HG02623 (cell line): ENCODE measurements at regions not wholly inside any gene's neighbourhood (a gene's known extent, or its start where the extent isn't known, plus 50 kb on each side); places are given as distances from the start of the nearest gene placed in this dataset.

Source experiments
- ATAC-seq: cut with Tn5 transposase; IDR thresholded peaks from one replicate; pipeline ENCODE4 v1.9.1; 2021; ENCODE audit warnings: moderate library complexity; ENCODE audit not compliant: unreplicated experiment

DNA sequence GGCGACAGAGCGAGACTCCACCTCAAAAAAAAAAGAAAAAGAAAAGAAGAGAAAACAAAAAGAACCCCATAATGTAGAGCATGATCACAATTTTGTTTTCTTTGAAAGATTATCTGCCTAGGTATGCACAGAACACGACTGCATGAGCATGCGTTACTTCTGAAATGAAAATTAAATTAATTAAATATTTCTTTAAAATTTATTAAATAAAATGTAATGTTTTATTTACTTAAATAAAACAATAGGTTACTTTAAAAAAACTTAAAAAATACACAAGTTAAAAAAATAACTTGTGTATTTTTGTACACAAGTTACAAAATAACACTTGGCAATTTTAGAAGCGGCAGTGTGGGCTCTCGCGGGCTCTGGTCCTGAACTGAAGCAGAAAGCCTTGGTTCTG lies 107.8 kb downstream of the TFAP2A start:
- no peak for ATAC-seq

DNA sequence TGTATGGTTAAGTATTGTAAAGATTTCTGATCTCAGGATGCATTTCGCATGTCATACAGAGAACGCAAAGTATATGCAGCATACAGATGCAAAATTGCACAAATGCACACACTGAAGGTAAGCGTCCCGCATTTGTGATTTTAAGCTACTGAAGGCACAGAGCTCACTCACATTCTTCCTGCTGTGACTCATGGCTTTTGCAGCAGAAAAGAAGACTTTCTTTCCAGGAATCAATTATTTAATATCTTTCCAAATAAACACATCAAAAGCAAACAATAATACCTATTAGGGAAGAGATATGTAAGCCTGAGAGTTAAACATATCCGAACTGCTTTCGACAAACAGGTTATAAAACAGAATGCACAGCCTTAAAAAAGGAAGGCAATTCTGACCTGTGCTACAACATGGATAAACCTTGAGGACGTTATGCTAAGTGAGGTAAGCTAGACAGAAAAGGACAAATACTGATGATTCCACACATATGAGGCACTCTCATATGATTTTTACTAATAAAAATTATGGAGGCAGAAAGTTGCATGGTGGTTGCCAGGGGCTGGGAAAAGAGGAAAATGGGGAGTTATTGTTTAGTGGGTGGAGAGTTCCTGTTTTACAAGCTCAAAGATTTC lies 109.0 kb downstream of the TFAP2A start:
- no peak for ATAC-seq

DNA sequence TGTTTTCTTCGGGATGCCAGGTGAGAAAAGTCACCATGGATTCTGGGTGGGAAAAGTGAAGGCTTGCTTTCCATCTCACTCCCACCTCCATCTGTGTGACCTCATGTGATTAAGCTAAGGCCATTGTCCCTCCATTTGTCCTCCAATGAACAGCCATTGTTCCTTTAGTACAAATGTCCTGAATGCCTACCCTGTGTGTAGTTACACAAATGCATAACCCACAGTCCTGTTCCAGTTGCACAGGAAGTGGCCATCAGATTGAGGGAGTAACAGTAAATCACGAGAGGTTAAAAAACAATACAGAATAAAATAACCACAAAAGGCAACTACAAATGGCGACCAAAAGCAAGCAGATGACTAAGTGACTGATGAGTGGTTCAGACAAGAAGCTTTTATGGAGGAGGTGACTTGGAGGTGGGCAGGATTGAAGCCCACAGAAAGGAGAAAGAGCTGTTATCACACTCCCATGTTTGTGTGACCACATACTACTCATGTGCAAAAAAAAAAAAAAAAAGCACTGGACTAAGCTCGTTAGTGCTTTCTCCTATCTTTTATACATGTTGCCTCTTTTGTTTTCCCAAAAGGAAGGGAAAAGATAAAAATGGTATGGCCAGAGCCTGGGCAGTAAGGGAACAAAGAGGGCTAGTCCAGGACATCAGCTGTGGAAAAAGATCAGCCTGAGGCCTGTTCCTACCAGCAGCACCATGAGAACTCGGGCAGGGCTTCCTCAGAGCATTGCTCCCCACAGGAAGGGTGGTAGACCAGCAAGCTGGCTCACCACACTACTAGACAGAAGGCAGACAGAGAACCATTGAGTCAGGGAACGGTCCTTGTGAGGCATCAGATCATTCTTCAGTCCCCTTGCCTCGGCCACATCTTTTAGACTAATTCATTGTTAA lies 111.0 kb downstream of the TFAP2A start:
- ATAC-seq: no peak

DNA sequence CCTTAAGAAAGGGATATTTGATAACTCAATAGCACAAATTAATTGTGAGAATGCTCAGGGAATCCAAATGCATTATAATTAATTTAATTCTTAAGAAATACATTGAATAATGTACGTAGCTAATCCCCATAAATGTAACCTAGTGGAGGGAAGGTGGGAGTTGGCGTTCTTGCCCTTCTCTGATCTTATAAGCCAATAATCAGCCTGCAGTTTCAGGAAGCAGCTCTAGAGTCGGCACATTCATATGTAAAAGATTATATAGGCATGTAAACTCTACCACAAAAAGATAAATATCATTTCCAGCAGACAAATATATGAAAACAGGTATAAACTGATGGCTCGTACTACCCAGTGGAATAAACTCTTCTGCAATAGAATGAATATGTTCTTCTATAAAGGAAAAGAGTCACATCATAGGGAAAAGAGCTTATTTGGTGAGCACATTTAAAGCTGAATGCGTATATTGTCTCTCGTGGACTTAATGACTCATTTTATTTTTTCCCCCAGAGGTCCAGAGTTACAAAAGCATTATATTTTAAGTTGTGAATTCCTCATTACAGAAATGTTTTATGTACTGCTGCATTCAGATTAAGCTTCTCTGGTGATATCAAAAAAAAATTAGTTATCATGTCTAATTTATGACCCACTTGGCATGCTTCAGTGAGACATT lies 112.2 kb downstream of the TFAP2A start:
- ATAC-seq: no peak

DNA sequence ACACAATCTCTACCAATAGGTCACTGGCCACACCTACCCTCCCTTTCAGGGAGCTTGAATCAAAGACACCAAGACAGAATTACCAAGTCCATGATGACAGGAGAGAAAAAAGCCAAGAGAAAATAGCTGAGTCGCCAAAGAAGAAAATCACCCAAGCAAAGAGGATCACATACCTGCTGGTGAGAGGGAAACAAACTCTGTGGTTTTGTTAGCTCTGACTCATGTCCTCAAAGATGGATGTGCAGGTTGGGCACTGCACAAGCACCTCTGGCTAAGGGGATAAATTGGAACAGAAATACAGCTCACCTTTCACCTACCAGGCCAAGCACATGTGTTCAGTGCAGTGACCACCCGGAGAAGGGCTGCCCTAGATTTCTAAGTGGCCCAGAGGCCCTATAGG lies 114.8 kb downstream of the TFAP2A start:
- no peak for ATAC-seq

DNA sequence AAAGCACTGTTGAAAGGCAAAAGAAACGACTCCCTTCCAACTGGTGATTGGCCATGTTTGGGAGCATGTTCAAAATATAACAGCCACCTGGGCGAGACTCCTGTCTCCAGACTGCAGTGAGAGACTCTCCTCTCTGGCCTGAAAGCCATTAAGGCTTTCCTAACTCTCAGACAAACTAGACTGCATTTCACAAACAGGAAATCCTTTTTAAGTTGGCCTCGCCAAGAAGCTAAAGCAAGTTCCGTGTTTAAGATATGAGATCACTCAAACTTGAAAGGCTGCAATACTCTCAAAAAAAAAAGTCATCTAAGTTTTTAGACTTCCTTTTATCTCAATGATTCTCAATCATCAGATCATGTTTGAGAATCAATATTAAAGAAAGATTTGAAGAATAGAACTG lies 117.0 kb downstream of the TFAP2A start:
- no peak for ATAC-seq

DNA sequence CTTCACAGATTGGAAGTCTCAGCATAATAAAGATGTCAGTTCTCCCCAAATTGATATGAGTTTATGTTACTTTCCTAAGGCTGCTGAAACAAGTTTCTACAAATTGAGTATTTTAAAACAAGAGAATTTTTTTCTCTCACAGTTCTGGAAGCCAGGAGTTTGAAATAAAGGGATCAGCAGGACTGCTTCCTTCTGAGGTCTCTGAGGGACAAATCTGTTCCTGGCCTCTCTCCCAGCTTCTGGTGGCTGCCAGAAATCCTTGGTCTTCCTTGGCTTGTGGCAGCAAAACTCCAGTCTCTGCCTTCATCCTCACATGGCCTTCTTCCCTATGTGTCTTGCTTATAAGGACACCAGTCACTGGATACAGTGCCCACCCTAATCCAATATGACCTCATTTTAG lies 136.1 kb downstream of the TFAP2A start:
- no peak for ATAC-seq

DNA sequence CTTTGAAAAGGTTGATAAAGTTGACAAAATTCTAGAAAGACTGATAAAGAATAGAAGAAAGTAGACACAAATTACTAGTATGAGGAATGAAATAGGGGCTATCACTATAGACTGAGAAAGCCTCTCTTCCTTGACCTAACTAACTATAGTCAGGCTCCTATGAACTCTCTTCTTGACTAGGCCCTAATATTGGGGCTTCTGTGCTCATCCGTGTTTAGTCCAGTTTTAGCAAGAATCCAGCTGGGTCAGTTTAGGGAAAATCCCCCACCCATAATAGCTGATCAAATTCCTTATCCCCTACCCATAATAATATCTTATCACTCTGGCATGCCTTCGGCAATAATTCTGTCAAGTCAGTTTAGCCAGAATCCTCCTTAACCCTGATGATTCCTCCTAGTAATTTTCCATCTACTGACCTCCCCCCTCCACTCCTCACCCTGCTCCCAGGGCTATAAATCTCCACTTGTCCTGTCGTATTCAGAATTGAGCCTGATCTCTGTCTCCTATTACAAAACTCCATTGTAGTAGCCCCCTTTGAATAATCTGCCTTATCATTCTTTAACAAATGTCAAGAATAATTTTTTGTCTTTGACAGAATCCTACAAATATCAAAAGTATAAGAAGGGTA lies 138.1 kb downstream of the TFAP2A start:
- no peak for ATAC-seq

DNA sequence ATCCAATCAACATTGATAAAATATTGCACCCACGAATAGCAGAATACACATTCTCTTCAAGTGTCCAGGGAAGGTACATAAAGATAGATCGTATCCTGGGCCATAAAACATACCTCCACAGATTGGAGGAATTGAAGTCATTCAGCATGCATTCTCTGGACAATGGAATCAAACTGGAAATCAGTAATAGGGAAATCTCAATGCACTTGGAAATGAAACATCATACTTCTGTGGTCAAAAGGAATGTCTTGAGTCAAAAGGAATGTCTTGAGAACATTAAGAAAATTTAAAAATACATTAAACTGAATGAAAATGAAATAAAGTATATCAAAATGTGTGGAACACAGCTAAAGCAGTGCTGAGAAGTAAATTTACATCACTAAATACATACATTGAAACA lies 138.8 kb downstream of the TFAP2A start:
- ATAC-seq: no peak

DNA sequence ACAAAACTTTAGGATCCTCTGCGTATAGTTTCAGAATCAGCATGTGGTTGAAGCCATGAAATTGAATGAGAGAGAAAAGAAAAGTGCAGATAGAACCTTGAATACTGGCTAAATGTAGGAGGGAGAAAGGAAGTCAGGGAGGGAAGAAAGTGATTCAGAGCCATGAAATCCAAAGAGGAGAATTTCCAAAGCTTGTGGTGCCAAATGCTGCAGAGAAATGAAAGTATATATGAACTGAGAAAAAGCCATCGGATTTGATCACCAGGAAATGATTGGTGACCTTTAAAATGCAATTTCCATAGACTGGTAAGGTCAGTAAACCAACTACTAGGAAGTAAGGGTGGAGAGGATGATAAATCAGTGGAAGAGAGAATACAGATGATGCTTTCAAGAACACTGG lies 142.3 kb downstream of the TFAP2A start:
- no peak for ATAC-seq

DNA sequence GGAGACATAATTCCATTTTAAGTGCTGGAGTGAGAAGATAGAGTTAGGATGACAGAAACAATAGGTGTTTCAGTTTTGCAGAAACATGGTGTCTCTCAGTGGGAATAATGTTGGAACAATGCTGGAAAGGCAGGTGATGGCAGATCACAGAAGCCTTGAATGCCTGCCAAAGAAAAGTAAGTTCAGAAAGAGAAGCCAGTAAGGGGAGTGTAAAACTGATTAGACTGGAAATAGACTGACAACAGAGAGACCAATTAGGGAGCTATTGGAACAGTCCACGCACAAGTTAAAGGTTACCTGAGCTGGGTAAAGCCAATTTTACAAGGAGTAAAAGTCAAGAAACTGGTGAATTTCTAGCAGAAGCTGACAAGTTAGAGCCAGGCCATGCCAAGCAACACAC lies 142.9 kb downstream of the TFAP2A start:
- ATAC-seq: no peak

DNA sequence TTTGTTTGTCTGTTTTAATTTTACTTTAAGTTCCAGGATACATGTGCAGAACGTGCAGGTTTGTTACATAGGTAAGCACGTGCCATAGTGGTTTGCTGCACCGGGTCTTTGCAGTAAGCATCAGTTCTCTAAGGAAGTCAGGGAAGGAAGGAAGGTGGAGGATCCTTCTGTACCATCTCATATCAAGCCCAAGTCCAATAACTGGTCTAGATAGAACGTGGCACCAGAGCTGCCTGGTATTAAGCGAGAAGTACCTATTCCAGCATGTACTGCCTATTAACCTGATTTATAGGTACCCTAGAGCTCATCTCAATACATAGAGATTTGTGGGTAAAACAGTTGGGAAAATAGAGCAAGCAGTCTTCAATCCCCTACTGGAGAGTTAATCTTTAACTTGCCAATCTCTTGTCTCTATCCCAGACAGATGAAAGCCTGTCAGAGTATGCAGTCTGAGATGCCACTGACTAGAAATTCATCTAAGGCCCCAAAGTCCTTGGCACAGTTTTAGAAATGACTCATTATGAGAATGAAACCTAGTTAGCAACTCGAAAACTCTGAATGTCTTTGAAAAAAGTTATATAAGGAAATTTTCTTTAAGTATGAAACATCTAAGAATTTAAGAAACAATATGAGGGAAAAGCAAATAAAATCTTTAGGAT lies 144.9 kb downstream of the TFAP2A start:
- ATAC-seq: no peak

DNA sequence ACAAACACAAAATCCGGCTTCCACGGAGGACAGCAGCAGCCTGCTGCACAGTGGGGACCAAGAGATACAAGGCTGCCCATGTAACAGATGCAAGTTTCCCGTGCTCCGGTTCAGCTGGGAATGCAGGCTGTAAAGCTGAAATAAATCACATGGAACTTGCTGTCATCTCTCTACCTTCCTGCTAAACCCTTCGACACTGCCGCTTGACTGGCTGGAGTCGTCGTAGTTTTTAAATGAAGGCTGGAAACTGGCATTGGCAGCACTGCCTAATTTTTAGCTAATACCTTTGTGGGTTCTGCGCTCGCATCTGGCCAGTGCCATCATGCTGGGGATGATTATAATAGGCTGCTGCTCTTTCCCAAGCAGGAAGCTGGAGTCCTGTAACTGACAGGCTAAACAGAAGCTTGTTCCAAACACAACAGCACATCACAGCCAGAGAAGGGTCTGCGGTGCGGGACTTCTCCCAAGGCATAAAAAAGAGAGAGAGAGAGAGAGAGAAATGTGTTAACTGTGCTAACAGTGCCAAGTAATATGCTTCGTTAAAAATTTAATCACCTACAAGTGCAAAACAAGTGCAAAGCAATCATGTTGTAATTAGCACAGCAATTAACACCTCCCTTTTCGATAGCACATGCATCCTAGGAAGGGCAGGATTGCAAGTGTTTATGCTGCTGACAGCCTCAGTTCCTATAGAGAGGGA lies 146.1 kb downstream of the TFAP2A start:
- no peak for ATAC-seq

DNA sequence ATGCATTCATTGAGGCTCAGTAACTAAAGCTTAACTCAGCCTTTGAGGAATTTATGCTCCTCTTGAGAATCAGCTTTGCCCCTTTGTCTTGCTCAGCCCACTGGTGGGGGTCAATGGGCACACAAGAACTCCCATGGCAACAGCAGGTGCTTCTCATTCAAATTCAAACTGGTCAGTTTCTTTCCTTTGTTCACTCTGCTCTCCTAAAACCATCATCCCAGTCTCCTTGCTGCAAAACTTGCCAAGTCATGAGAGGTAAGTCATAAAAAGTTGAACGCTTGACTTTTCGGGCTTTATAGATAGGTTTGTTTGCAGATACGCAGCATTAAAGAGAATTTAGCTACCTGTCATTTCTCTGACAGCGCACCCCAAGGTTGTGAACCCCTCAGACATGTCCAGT lies 146.8 kb downstream of the TFAP2A start:
- no peak for ATAC-seq

DNA sequence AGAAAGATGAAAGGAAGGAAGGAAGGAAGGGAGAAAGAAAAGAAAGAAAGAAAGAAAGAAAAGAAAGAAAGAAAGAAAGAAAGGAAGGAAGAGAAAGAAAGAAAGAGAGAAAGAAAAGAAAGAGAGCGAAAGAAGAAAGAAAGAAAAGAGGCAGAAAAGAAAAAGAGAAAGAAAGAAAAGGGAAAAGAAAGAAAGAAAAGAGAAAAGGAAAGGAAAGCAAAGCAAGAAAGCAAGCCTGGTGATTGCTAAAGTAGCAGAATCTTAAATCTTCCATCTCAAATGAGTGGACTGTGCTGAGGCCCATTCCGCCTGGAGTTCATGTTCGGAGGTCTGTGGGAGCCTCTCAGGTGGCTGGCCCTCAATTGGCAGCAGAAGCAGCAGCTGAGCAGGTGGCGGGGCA lies 148.4 kb downstream of the TFAP2A start:
- ATAC-seq: no peak

DNA sequence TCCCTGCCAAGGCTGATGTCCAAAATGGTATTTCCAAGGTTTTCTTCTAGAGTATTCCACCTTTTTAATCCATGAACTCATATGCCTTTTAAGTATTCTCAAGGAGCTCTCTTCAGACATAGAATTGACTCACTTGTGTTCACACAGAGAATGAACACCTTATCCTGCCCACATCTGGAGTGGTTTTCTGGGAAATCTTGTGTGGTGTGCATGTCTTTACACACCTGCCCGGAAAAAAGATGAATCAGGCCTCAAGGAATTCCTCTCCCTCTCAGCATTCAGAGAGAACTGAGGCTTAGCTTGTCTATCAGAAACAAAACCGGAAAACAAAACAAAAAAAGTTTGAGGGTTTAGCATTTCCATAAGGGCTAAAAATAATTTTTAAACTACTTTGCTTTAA lies 148.8 kb downstream of the TFAP2A start:
- ATAC-seq: no peak

DNA sequence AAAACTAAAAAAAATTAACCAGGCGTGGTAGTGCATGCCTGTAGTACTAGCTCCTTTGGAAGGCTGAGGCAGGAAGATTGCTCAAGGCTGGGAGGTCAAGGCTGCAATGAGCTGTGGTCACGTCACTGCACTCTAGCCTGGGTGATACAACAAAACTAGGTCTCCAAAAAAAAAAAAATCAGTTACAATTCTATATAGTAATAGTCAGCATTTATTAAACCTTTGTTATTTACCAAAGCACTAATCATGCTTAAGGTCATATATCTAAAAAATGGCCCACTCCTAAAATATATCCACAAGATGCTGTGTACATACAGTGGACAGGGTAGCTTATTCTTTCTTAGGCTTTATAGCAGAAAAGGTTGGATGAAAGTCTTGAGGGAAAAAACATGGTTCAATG lies 152.4 kb downstream of the TFAP2A start:
- no peak for ATAC-seq

DNA sequence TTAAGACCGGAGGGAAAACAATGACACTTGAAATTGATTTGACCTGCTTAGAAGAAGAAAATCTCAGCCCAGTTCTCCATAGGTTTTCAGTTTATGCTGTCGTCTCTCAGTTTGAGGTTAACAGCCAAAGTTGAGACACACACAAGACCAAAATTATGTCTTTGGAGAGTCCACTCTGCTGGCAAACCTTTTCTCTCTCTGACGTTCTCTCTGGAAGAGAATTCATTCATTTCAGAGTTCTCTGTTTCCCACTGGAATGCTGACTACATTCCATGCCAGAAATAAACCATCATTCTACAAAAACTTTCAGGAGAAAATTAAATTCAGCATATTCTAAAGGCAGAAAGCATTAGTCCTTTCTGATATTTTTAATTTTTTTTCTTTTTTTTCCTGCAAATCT lies 155.2 kb downstream of the TFAP2A start:
- no peak for ATAC-seq

DNA sequence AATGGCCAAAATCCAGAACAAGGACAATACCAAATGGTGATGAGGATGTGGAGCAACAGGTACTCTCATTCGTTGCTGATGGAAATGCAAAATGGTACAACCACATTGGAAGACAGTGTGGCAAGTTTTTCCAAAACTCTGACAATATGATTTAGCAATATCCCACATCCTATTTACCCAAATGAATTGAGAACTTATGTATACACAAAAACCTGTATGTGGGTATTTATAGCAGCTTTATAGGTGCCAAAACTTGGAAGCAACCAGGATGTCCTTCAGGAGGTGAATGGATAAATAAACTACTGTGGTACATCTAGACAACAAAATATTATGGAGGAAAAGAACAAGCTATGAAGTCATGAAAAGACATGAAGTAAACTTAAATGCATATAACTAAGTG lies 156.5 kb downstream of the TFAP2A start:
- ATAC-seq: no peak

DNA sequence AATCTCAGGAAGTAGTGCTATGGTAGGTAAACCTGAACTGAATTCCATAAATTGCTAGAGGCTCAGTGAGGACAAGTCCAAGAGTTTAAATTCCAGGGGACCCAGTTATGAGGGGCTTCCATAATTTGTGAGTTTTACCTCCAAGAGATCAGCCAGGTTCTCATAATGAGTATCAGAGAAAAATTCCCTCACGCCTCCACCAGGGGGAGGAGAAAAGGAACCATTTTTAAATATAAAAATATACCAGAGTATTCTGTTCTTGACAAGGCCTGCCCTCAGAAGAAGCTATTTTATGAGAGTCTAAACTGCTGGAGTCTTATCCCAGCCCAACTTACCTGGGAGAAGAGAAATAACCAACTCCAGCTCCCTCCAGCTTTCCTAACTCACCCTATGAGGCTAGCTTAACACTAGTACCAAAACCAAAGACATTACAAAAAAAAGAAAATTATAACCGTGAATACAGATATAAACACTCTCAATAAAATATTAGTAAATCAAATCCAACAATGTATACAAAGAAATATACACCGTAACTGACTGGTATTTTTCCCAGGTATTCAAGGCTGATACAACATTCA lies 158.7 kb downstream of the TFAP2A start:
- ATAC-seq: no peak
